Ishikawa (cell line): ENCODE measurements at regions not wholly inside any gene's neighbourhood (a gene's known extent, or its start where the extent isn't known, plus 50 kb on each side); places are given as distances from the start of the nearest gene placed in this dataset.

ENCODE experiments used
- CEBPB ChIP-seq: IDR thresholded peaks from 2 replicates; pipeline ENCODE4 v1.6.1; 2012
- EGR1 ChIP-seq: IDR thresholded peaks from 2 replicates; pipeline ENCODE4 v1.6.1; 2012
- REST ChIP-seq: IDR thresholded peaks from 2 replicates; pipeline ENCODE4 v1.6.1; 2012; ENCODE audit warnings: low read depth, mild to moderate bottlenecking

DNA sequence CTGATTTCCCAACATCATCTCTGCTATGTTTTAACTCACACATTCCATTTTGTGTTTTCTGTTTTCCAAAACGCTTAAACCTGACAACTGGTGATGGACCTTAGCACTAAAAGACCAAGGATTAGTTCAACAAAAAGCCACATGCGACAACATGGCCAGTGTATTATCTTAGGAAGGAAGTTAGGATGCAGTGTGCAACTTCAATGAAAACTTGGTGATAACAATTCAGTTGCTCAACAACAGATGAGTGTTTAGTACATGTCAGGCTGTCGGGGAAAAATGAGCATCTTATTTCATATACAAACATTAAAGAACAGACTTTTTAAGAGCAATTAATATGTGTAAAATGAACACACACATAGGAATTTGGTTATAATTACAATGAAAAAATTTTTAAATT is 780.0 kb downstream of the SEMA5A start:
- TF ChIP-seq CEBPB (no peak), EGR1 (no peak), REST (no peak)
